ENCODE measurements at regions not wholly inside any gene's neighbourhood (a gene's known extent, or its start where the extent isn't known, plus 50 kb on each side); places are given as distances from the start of the nearest gene placed in this dataset.

- DNase-seq: no peak
- Histone ChIP-seq H3K36me3 (ENCODE audit: control insufficient read depth, insufficient read depth, low read length) (no peaks in the 10 kb centered on the region), H2AFZ (replicated peaks; ENCODE audit: low read length, poor library complexity) (no peak overlapping the region), H4K8ac (ENCODE audit: low read depth in 2 of 2, low read length in 2 of 2) (no peak overlapping the region), H3K9me3 (ENCODE audit: control insufficient read depth, insufficient read depth, low read length) (no peaks in the 10 kb centered on the region), H3K56ac (ENCODE audit: extremely low read depth, insufficient read depth, low read length) (no peak overlapping the region), H2BK15ac (ENCODE audit: low read depth, low read length) (no peak overlapping the region), H3K27ac (ENCODE audit: insufficient read depth, low read length) (no peak overlapping the region), H4K5ac (ENCODE audit: low read depth, low read length) (no peak overlapping the region), H3K23ac (ENCODE audit: low read depth, low read length) (no peak overlapping the region), H2BK5ac (ENCODE audit: low read depth, low read length, poor library complexity, severe bottlenecking) (no peak overlapping the region), H2AK9ac (replicated peaks; ENCODE audit: low read depth, low read length, poor library complexity) (no peak overlapping the region), H3K27me3 (ENCODE audit: control insufficient read depth, insufficient read depth, low read length) (no peaks in the 10 kb centered on the region), H2AK5ac (ENCODE audit: low read depth, low read length) (no peak overlapping the region), H3K4me3 (ENCODE audit: insufficient read depth, low read depth, low read length) (no peak overlapping the region), H4K91ac (ENCODE audit: insufficient read depth, low read depth, low read length) (no peak overlapping the region), H3K79me1 (ENCODE audit: low read depth in 1 of 2, low read length in 2 of 2) (no peaks in the 10 kb centered on the region), H4K20me1 (ENCODE audit: insufficient read depth, low read length) (no peaks in the 10 kb centered on the region), H2BK20ac (ENCODE audit: low read depth, low read length) (no peak overlapping the region), H3K18ac (ENCODE audit: low read depth, low read length) (no peak overlapping the region), H3K4me2 (ENCODE audit: low read depth, low read length) (no peak overlapping the region), H3K4ac (ENCODE audit: low read depth, low read length) (no peak overlapping the region), H3K14ac (replicated peaks; ENCODE audit: low read depth, low read length) (no peak overlapping the region), H3K9ac (ENCODE audit: low read depth, low read length) (no peak overlapping the region), H2BK120ac (ENCODE audit: low read depth, low read length) (no peak overlapping the region), H3K9me1 (ENCODE audit: insufficient read depth, low read length) (no peaks in the 10 kb centered on the region), H3K4me1 (ENCODE audit: control insufficient read depth, insufficient read depth, low read length) (no peaks in the 10 kb centered on the region)
- ATAC-seq (ENCODE audit: low read depth): no peak
- in situ Hi-C loops (cut with MboI; ENCODE audit: low sequenced_read_pairs) (no loop called here), intact Hi-C loops (cut with micrococcal nuclease) (no loop called here), dilution Hi-C loops (cut with HindIII; ENCODE audit: low sequenced_read_pairs, unreplicated experiment) (no loop called here)
- ChIA-PET POLR2A (ENCODE audit: unreplicated experiment) (no interaction called here), CTCF (no interaction called here)
- BruUV-seq (replicated peaks): no TSS peak
- WGBS, 2 experiments (ENCODE audit: extremely low coverage in 2 of 2, insufficient read length in 1 of 2): no CpG with 5 or more reads among the region's 2 CpGs
- no peak for TF ChIP-seq MAFK (IDR thresholded peaks at IDR 0.05; ENCODE audit: low read depth, low read length)
- no peak for TF ChIP-seq MAZ (IDR thresholded peaks at IDR 0.05; ENCODE audit: borderline replicate concordance, low read depth, low read length)
- no peak for TF ChIP-seq FOS (IDR thresholded peaks at IDR 0.05; ENCODE audit: low read depth, low read length)
- TF ChIP-seq, protein P1, sequence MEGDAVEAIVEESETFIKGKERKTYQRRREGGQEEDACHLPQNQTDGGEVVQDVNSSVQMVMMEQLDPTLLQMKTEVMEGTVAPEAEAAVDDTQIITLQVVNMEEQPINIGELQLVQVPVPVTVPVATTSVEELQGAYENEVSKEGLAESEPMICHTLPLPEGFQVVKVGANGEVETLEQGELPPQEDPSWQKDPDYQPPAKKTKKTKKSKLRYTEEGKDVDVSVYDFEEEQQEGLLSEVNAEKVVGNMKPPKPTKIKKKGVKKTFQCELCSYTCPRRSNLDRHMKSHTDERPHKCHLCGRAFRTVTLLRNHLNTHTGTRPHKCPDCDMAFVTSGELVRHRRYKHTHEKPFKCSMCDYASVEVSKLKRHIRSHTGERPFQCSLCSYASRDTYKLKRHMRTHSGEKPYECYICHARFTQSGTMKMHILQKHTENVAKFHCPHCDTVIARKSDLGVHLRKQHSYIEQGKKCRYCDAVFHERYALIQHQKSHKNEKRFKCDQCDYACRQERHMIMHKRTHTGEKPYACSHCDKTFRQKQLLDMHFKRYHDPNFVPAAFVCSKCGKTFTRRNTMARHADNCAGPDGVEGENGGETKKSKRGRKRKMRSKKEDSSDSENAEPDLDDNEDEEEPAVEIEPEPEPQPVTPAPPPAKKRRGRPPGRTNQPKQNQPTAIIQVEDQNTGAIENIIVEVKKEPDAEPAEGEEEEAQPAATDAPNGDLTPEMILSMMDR (conservative IDR thresholded peaks at IDR 0.05; ENCODE audit: low read depth, low read length): no peak
- TF ChIP-seq POLR2A (IDR thresholded peaks at IDR 0.05; ENCODE audit: low read depth, low read length): no peak
- TF ChIP-seq RFX5 (IDR thresholded peaks at IDR 0.05; ENCODE audit: low read depth, low read length): no peak
- TF ChIP-seq CHD1 (IDR thresholded peaks at IDR 0.05; ENCODE audit: low read depth, low read length): no peak
- TF ChIP-seq SMC3 (IDR thresholded peaks at IDR 0.05; ENCODE audit: low read depth, low read length): no peak
- no peak for TF ChIP-seq CEBPB (IDR thresholded peaks at IDR 0.05; ENCODE audit: low read depth, low read length)
- no peak for TF ChIP-seq NFE2L2 (IDR thresholded peaks at IDR 0.05; ENCODE audit: low read depth, low read length)
- TF ChIP-seq RCOR1 (IDR thresholded peaks at IDR 0.05; ENCODE audit: insufficient replicate concordance, low read length): no peak
- TF ChIP-seq BHLHE40 (IDR thresholded peaks at IDR 0.05; ENCODE audit: low read depth, low read length): no peak
- no peak for TF ChIP-seq USF2 (IDR thresholded peaks at IDR 0.05; ENCODE audit: low read depth, low read length)
- no peak for TF ChIP-seq RAD21 (IDR thresholded peaks at IDR 0.05; ENCODE audit: low read length)
- TF ChIP-seq MXI1 (IDR thresholded peaks at IDR 0.05; ENCODE audit: borderline replicate concordance, low read depth, low read length): no peak
- no peak for TF ChIP-seq ELK1 (IDR thresholded peaks at IDR 0.05; ENCODE audit: borderline replicate concordance, low read depth, low read length)
Measured at GRCh38 chr18:27803957-27804356, 373.0 kb downstream of the CDH2 start.
